ENCODE measurements at regions not wholly inside any gene's neighbourhood (a gene's known extent, or its start where the extent isn't known, plus 50 kb on each side); places are given as distances from the start of the nearest gene placed in this dataset.

DNA sequence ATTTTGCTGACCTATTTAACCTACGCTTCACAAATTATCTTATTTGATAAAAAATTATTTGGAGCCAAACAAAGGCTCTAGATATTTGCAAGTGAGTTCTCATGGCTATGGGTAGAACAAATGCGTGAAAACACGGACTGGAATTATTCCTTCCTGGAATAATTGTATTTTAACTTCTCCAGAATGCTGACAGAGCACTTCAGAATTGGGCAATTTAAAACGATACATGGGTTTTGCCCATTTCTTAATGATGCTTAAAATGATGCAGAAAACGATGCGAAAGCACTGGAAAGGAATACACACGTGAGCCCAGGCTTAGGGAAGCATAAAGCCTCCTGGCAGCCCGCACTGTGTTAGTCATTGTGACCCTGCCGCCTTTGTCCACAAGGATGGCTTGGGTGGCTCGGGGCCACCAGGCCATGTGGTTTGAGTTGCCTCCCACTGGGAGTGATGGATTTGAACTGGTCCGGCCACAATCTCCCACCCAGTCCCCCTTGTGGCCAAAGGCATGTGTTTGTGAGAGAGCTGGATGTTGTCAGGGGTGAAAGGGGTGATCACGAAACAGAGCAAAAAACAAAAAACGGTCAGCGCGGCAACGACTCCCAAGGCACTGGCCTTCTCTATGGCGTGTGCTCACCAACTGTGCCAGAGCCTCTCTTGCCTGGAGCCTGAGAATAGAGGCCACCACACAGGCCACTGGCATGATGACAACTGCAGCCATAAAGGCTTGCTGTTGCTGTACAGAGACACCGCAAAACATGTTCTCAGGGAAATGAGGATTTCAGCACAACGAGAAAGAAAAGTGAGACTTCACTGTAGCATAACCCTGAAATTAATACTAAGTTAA is 234.2 kb upstream of the ADAMTS16 start:
- no peak for TF ChIP-seq TAF1 (IDR thresholded peaks at IDR 0.05; ENCODE audit: low read depth)
- no peak for TF ChIP-seq EP300 (IDR thresholded peaks at IDR 0.05; ENCODE audit: borderline replicate concordance)
- TF ChIP-seq, protein P1, sequence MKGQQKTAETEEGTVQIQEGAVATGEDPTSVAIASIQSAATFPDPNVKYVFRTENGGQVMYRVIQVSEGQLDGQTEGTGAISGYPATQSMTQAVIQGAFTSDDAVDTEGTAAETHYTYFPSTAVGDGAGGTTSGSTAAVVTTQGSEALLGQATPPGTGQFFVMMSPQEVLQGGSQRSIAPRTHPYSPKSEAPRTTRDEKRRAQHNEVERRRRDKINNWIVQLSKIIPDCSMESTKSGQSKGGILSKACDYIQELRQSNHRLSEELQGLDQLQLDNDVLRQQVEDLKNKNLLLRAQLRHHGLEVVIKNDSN (IDR thresholded peaks at IDR 0.05): no peak
- no peak for TF ChIP-seq NFIC (IDR thresholded peaks at IDR 0.05)
- TF ChIP-seq CEBPB (IDR thresholded peaks at IDR 0.05): no peak
- TF ChIP-seq YY1 (IDR thresholded peaks at IDR 0.05; ENCODE audit: low read depth): no peak
- no peak for TF ChIP-seq TCF12 (IDR thresholded peaks at IDR 0.05; ENCODE audit: low read depth)
- TF ChIP-seq ZBTB7A (IDR thresholded peaks at IDR 0.05; ENCODE audit: low read depth): no peak

DNA sequence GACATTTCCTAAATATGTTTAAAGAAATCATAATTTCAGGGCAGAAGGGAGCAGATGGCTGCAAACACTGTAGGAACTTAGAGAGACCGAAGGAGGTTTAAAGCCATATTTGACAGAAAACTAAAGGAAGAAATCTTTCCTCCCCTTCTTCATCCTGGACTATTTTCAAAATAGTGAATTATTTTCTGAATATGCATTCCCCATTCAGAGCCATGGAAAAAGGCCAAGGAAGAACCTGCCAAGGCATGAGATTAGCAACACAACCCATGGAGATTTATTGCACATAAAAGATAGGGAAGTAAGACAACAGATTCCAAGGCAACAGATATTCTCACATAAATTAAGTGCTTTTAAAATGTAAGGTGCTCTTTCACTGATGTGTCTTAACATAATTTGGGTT is 233.3 kb upstream of the ADAMTS16 start:
- TF ChIP-seq EP300 (IDR thresholded peaks at IDR 0.05; ENCODE audit: borderline replicate concordance): no peak

DNA sequence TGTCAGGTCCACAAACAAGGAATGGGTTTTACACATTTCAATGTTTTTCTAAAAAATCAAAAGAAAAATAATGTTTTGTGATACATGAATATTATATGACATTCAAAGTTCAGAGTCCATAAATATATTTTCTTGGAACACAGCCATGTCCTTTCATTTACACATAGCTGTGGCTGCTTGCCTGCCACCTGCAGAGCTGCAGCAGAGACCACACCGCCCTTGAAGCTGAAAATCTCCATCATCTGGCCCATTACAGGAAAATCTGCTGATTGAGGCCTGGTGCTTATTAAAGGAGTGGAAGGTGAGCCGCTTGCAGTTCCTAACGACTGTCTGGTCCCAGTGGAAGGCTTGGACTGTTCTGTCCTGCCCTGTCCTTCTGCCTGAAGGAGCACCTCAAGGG is 232.6 kb upstream of the ADAMTS16 start:
- TF ChIP-seq ZBTB7A (IDR thresholded peaks at IDR 0.05; ENCODE audit: low read depth) (no peak), EP300 (IDR thresholded peaks at IDR 0.05; ENCODE audit: borderline replicate concordance) (no peak), TEAD4 (IDR thresholded peaks at IDR 0.05) (no peak), TCF12 (IDR thresholded peaks at IDR 0.05; ENCODE audit: low read depth) (no peak), YY1 (IDR thresholded peaks at IDR 0.05; ENCODE audit: low read depth) (no peak), NFIC (IDR thresholded peaks at IDR 0.05) (no peak), EGR1 (IDR thresholded peaks at IDR 0.05) (no peak), RAD21 (IDR thresholded peaks at IDR 0.05; ENCODE audit: low read depth) (no peak), TAF1 (IDR thresholded peaks at IDR 0.05; ENCODE audit: low read depth) (no peak), FOXM1 (IDR thresholded peaks at IDR 0.05; ENCODE audit: borderline replicate concordance, low read depth) (no peak)
- TF ChIP-seq, protein P2, sequence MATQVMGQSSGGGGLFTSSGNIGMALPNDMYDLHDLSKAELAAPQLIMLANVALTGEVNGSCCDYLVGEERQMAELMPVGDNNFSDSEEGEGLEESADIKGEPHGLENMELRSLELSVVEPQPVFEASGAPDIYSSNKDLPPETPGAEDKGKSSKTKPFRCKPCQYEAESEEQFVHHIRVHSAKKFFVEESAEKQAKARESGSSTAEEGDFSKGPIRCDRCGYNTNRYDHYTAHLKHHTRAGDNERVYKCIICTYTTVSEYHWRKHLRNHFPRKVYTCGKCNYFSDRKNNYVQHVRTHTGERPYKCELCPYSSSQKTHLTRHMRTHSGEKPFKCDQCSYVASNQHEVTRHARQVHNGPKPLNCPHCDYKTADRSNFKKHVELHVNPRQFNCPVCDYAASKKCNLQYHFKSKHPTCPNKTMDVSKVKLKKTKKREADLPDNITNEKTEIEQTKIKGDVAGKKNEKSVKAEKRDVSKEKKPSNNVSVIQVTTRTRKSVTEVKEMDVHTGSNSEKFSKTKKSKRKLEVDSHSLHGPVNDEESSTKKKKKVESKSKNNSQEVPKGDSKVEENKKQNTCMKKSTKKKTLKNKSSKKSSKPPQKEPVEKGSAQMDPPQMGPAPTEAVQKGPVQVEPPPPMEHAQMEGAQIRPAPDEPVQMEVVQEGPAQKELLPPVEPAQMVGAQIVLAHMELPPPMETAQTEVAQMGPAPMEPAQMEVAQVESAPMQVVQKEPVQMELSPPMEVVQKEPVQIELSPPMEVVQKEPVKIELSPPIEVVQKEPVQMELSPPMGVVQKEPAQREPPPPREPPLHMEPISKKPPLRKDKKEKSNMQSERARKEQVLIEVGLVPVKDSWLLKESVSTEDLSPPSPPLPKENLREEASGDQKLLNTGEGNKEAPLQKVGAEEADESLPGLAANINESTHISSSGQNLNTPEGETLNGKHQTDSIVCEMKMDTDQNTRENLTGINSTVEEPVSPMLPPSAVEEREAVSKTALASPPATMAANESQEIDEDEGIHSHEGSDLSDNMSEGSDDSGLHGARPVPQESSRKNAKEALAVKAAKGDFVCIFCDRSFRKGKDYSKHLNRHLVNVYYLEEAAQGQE (IDR thresholded peaks at IDR 0.05; ENCODE audit: low read depth): no peak
- TF ChIP-seq, protein P3, sequence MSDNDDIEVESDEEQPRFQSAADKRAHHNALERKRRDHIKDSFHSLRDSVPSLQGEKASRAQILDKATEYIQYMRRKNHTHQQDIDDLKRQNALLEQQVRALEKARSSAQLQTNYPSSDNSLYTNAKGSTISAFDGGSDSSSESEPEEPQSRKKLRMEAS (IDR thresholded peaks at IDR 0.05): no peak
- TF ChIP-seq, protein P1 (IDR thresholded peaks at IDR 0.05): no peak

DNA sequence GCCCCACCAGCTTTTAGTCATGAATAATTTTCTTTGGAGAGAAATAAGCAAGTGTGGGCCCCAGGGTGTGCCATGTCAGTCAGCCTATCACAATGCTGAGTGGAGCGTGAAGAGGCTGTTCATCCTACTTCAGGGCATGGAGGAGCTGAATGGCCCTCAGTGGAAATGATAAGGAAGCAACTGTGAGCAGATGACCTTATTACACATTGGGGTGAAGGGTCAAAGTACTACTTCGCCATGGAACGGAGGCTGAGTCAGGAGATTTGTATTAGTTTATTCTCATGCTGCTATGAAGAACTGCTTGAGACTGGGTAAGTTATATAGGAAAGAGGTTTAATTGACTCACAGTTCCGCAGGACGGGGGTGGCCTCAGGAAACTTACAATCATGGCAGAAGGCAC is 231.0 kb upstream of the ADAMTS16 start:
- TF ChIP-seq YY1 (IDR thresholded peaks at IDR 0.05; ENCODE audit: low read depth): no peak
- TF ChIP-seq FOXM1 (IDR thresholded peaks at IDR 0.05; ENCODE audit: borderline replicate concordance, low read depth): no peak
- no peak for TF ChIP-seq CREB1 (IDR thresholded peaks at IDR 0.05; ENCODE audit: low read depth)
- TF ChIP-seq, protein P3 (IDR thresholded peaks at IDR 0.05): no peak
- no peak for TF ChIP-seq TCF12 (IDR thresholded peaks at IDR 0.05; ENCODE audit: low read depth)
- TF ChIP-seq TAF1 (IDR thresholded peaks at IDR 0.05; ENCODE audit: low read depth): no peak

DNA sequence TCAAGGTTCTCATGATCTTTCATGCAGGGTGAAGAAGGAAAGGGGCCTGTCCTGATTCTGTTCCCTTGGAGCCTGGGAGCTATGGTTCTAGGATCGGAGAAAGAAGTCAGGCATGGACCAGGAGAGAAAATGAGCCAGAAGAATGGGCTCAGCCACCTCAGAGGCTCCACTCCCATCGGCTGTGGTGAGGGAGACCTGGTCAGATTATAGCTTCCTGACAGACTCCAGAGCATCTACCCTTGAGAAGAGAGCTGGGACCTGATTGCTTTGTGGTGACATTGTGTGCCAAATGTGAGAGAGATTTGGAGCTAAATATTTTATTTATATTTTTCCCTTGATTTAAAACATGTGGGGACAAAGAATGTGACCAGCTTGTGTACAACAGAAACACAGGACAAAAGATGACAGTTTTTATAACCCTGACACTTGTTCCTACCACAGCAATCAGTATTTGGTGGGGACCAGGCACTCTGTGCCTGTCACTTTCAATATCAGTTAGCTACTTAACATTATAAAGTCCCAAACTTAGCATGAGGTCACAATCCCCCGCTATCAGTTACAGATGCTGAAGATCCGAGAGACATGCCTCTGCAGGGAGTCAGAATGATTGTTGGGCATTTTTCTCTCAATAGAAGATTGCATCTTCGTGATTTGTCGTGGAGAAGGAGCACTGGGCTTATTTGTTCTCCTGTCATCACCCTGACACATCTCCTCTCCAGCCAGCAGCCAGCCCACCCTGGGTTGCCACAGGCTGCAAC is 228.3 kb upstream of the ADAMTS16 start:
- TF ChIP-seq TCF12 (IDR thresholded peaks at IDR 0.05; ENCODE audit: low read depth) (no peak), TAF1 (IDR thresholded peaks at IDR 0.05; ENCODE audit: low read depth) (no peak), CEBPB (IDR thresholded peaks at IDR 0.05) (no peak), EP300 (IDR thresholded peaks at IDR 0.05; ENCODE audit: borderline replicate concordance) (no peak), TEAD4 (IDR thresholded peaks at IDR 0.05) (no peak), CREB1 (IDR thresholded peaks at IDR 0.05; ENCODE audit: low read depth) (no peak), ZBTB7A (IDR thresholded peaks at IDR 0.05; ENCODE audit: low read depth) (no peak), EGR1 (IDR thresholded peaks at IDR 0.05) (no peak), YY1 (IDR thresholded peaks at IDR 0.05; ENCODE audit: low read depth) (no peak), RAD21 (IDR thresholded peaks at IDR 0.05; ENCODE audit: low read depth) (no peak), FOXM1 (IDR thresholded peaks at IDR 0.05; ENCODE audit: borderline replicate concordance, low read depth) (no peak), NFIC (IDR thresholded peaks at IDR 0.05) (no peak)
- TF ChIP-seq, protein P1 (IDR thresholded peaks at IDR 0.05): no peak
- TF ChIP-seq, protein P3 (IDR thresholded peaks at IDR 0.05): no peak
- TF ChIP-seq, protein P2 (IDR thresholded peaks at IDR 0.05; ENCODE audit: low read depth): no peak

Measured in Ishikawa (cell line).